ENCODE measurements at regions not wholly inside any gene's neighbourhood (a gene's known extent, or its start where the extent isn't known, plus 50 kb on each side); places are given as distances from the start of the nearest gene placed in this dataset.

DNA sequence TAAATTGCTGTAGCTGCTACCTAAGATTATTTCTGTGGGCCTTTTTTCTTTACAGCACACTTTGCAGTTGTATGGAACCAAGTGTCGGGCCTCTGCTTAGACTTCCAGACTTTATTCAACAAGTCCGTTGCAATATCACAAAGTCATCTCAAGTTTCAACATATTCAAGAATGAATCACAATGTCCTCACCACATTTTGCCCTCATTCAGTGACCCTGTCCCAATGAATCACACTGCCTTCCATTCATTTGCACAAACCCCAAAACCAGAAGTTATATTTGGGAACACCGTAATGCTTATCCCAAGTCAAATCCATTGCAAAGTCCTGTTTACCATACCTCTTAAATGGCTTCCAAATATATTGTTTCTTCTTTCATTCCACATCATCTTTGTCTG, 439.6 kb downstream of the CSNK1G3 start:
- peaks cover 12 to 28% (median 14%) of the 10 kb centered on the region in 3 experiments for H3K36me3 Mint-ChIP-seq (ENCODE audit: insufficient read depth in 1 of 3, low read depth in 3 of 3)
- peaks cover 10 to 11% of the 10 kb centered on the region in 2 experiments; a peak in 4 of 5 replicates for H3K9me3 Mint-ChIP-seq
- Histone ChIP-seq H3K79me1 (ENCODE audit: insufficient read depth, low read depth, low read length, poor library complexity, severe bottlenecking) (no peaks in the 10 kb centered on the region), H3K23ac (ENCODE audit: insufficient read length, low read depth, low read length) (no peak overlapping the region), H3K18ac (ENCODE audit: insufficient read length, low read depth, low read length) (no peak overlapping the region), H4K91ac (ENCODE audit: insufficient read length, low read depth, low read length) (no peak overlapping the region), H2AFZ (ENCODE audit: low read length) (no peak overlapping the region), H4K5ac (ENCODE audit: insufficient read length, low read depth, low read length) (no peak overlapping the region), H2BK15ac (ENCODE audit: low read depth, low read length) (no peak overlapping the region), H2BK120ac (ENCODE audit: low read depth, low read length, poor library complexity, severe bottlenecking) (no peak overlapping the region), H3K56ac (ENCODE audit: insufficient read length, low read depth, low read length) (no peak overlapping the region), H2AK5ac (ENCODE audit: insufficient read length, low read length) (no peak overlapping the region), H3K4me2 (ENCODE audit: insufficient read depth, insufficient read length, low read length) (no peak overlapping the region), H2BK5ac (ENCODE audit: insufficient read length, low read length) (no peak overlapping the region), H3T11ph (ENCODE audit: low read length) (no peak overlapping the region), H3K4me1 (ENCODE audit: insufficient read depth, low read length) (no peaks in the 10 kb centered on the region), H4K8ac (replicated peaks; ENCODE audit: insufficient read length, low read depth, low read length) (no peak overlapping the region), H3K4ac (ENCODE audit: low read depth, low read length) (no peak overlapping the region), H3K27ac (ENCODE audit: insufficient read length, low read depth, low read length) (no peak overlapping the region), H2BK20ac (ENCODE audit: low read depth, low read length, poor library complexity, severe bottlenecking) (no peak overlapping the region), H3K27me3 (ENCODE audit: insufficient read depth, low read length) (no peaks in the 10 kb centered on the region), H2BK12ac (ENCODE audit: insufficient read length, low read depth, low read length) (no peak overlapping the region), H4K20me1 (ENCODE audit: control insufficient read depth, insufficient read depth, insufficient read length) (no peaks in the 10 kb centered on the region), H3K9me3 (ENCODE audit: control insufficient read depth, low read depth, low read length) (no peaks in the 10 kb centered on the region), H3K9ac (ENCODE audit: extremely low read depth, insufficient read length, low read length) (no peak overlapping the region), H3K23me2 (ENCODE audit: insufficient read length, low read depth, low read length, poor library complexity, severe bottlenecking) (no peaks in the 10 kb centered on the region), H3K79me2 (ENCODE audit: insufficient read depth, low read length) (no peaks in the 10 kb centered on the region), H3K14ac (ENCODE audit: insufficient read depth, low read length) (no peak overlapping the region)
- no peak overlapping the region for H3K27ac Mint-ChIP-seq
- WGBS (ENCODE audit: extremely low coverage, insufficient read length, low lambda C conversion rate) = no CpG with 5 or more reads among the region's 3 CpGs
- no peak overlapping the region for H3K4me3 Mint-ChIP-seq
- TF ChIP-seq, protein P1, sequence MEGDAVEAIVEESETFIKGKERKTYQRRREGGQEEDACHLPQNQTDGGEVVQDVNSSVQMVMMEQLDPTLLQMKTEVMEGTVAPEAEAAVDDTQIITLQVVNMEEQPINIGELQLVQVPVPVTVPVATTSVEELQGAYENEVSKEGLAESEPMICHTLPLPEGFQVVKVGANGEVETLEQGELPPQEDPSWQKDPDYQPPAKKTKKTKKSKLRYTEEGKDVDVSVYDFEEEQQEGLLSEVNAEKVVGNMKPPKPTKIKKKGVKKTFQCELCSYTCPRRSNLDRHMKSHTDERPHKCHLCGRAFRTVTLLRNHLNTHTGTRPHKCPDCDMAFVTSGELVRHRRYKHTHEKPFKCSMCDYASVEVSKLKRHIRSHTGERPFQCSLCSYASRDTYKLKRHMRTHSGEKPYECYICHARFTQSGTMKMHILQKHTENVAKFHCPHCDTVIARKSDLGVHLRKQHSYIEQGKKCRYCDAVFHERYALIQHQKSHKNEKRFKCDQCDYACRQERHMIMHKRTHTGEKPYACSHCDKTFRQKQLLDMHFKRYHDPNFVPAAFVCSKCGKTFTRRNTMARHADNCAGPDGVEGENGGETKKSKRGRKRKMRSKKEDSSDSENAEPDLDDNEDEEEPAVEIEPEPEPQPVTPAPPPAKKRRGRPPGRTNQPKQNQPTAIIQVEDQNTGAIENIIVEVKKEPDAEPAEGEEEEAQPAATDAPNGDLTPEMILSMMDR (conservative IDR thresholded peaks at IDR 0.05) = no peak
- H3K27me3 Mint-ChIP-seq (ENCODE audit: low read depth) = no peaks in the 10 kb centered on the region; the same call in none of the 2 replicates
- DNase-seq = no peak
- peaks cover 0 to 8% of the 10 kb centered on the region in 2 experiments; a peak in 2 of 4 replicates for H3K4me1 Mint-ChIP-seq
